ENCODE measurements at regions not wholly inside any gene's neighbourhood (a gene's known extent, or its start where the extent isn't known, plus 50 kb on each side); places are given as distances from the start of the nearest gene placed in this dataset.

DNA sequence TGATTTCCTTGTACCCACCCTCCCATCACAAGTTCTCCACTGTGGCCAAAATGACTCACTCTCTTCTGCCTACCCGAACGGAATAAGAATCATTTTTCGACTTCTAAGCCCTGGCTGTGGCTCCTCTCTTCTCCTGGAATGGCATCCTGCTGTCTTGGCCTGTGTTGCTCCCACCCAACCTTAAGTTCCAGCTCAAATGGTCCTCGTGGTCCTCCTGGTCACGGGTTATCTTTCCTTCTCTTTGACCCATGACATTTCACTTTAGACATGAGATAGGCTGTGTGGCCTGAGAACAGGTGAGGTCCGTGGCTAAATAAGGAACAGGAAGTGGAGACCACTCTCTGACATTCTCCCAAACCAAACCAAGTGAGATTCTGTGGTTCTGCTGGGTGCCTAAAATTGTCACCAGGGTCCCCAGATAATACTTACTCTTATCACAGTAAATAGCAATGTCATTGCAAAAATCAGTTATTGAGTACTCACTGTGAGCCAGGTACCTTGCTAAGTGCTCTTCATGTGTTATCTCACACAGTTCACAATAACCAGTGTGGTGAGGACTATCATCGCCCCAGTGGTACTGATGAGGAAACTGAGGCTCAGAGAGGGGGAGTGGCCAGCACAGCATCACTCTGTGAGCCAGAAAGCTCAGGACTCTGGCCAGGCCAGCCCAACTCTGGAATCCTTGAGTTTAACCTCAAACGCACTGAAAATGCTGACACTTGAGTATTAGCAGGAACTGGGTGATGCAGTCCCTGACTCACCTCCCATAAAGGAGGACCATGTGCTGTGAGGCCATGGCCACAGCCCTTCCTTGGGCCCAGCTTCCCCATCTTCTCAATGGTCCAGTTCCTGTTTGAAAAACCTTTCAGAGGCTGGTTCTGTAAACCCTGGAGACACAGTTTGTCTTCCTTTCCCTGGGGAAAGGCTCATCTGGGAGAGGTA is 74.8 kb upstream of the SIRPA start:
- Histone ChIP-seq H3K4me1 (peaks cover 12 to 18% of the 10 kb centered on the region in 2 donors), H3K27me3 (no peaks in the 10 kb centered on the region), H3K4me3 (no peak overlapping the region), H3K27ac (peak overlapping the region; percentile 94 to 95), H3K9me3 (peaks cover 5 to 10% of the 10 kb centered on the region in 2 donors), H3K36me3 (no peaks in the 10 kb centered on the region)
- DNase-seq (ENCODE audit: low spot score in 2 of 2) = no peak
- TF ChIP-seq, protein P1, sequence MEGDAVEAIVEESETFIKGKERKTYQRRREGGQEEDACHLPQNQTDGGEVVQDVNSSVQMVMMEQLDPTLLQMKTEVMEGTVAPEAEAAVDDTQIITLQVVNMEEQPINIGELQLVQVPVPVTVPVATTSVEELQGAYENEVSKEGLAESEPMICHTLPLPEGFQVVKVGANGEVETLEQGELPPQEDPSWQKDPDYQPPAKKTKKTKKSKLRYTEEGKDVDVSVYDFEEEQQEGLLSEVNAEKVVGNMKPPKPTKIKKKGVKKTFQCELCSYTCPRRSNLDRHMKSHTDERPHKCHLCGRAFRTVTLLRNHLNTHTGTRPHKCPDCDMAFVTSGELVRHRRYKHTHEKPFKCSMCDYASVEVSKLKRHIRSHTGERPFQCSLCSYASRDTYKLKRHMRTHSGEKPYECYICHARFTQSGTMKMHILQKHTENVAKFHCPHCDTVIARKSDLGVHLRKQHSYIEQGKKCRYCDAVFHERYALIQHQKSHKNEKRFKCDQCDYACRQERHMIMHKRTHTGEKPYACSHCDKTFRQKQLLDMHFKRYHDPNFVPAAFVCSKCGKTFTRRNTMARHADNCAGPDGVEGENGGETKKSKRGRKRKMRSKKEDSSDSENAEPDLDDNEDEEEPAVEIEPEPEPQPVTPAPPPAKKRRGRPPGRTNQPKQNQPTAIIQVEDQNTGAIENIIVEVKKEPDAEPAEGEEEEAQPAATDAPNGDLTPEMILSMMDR (IDR thresholded peaks at IDR 0.05) = no peak
- TF ChIP-seq POLR2A (IDR thresholded peaks at IDR 0.05) = no peak
- TF ChIP-seq POLR2AphosphoS5 (IDR thresholded peaks at IDR 0.05) = no peak
- intact Hi-C loops (cut with DNase I; ENCODE audit: low total_unique reads) = no loop called here

DNA sequence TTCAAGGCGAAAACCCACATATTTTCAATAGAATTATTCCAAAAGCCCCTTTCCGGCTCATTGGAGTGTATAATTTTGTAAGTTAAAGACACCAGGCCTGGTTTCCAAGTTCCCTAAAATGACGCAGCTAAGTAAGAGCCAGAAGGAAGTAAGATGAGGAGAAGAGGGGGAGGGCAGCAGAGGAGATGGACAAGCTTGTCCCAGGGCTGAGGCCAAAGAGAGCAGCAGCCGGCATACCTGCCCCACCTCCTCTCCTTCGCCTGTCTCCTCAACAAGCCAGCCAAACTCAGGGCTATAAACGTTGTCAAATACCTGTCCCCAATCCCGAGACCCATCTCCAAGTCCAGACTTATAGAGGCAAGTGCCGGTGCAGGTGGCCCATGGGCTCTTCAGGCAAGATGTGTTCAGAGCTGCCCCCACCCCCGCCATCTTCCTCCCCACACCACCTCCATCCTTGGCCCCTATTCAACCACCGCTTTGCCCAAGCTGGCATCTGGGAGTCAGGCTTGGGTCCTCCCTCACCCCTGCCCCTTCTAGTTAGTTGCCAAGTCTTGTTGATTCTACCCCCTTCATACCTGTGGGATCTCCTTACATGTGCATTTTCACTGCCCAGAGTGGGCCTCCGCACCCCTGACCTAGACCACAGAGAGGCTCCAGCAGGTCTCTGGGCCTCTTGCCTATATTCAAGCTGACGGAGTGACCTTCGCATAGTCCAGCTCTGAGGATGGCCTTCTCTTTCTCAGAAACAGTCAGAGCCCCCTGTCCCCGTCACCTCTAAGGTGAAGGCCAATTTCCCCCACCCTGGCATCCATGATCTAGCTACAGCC is 75.7 kb upstream of the SIRPA start:
- Histone ChIP-seq H3K27ac (peak overlapping the region; percentile 94 to 95), H3K36me3 (no peaks in the 10 kb centered on the region), H3K4me3 (no peak overlapping the region), H3K4me1 (peaks cover 14 to 18% of the 10 kb centered on the region in 2 donors), H3K9me3 (peaks cover 5 to 10% of the 10 kb centered on the region in 2 donors), H3K27me3 (no peaks in the 10 kb centered on the region)
- TF ChIP-seq, protein P1 (IDR thresholded peaks at IDR 0.05) = no peak
- TF ChIP-seq POLR2AphosphoS5 (IDR thresholded peaks at IDR 0.05) (no peak), POLR2A (IDR thresholded peaks at IDR 0.05) (no peak)
- no peak for DNase-seq (ENCODE audit: low spot score in 2 of 2)
- intact Hi-C loops (cut with DNase I; ENCODE audit: low total_unique reads) = no loop called here

DNA sequence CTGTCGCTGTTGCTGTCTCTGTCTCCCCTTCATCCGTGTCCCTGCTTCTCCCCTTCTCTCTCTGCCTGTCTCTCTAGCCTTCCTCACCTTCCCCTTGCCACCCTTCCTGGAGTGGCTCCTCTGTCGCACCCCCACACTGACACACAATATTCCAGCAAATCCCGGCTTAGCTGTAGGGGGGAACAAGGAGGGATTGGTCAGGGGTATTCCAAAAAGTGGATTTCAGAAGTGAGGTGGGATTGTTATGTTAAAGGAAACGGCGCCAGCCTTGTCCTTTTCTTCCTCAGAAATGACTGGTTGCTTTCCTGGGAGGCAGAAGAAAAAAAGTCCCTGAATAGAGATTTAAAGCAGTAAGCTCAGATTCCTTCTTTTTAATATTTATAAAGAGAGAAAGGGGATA is 76.3 kb upstream of the SIRPA start:
- Histone ChIP-seq H3K4me3 (no peak overlapping the region), H3K4me1 (peaks cover 14 to 18% of the 10 kb centered on the region in 2 donors), H3K27ac (peak overlapping the region; percentile 94 to 95), H3K36me3 (no peaks in the 10 kb centered on the region), H3K9me3 (peaks cover 5 to 9% of the 10 kb centered on the region in 2 donors), H3K27me3 (no peaks in the 10 kb centered on the region)
- TF ChIP-seq POLR2AphosphoS5 (IDR thresholded peaks at IDR 0.05) (no peak), POLR2A (IDR thresholded peaks at IDR 0.05) (no peak)
- TF ChIP-seq, protein P1 (IDR thresholded peaks at IDR 0.05) = no peak
- DNase-seq (ENCODE audit: low spot score in 2 of 2) = no peak
- intact Hi-C loops (cut with DNase I; ENCODE audit: low total_unique reads) = no loop called here

DNA sequence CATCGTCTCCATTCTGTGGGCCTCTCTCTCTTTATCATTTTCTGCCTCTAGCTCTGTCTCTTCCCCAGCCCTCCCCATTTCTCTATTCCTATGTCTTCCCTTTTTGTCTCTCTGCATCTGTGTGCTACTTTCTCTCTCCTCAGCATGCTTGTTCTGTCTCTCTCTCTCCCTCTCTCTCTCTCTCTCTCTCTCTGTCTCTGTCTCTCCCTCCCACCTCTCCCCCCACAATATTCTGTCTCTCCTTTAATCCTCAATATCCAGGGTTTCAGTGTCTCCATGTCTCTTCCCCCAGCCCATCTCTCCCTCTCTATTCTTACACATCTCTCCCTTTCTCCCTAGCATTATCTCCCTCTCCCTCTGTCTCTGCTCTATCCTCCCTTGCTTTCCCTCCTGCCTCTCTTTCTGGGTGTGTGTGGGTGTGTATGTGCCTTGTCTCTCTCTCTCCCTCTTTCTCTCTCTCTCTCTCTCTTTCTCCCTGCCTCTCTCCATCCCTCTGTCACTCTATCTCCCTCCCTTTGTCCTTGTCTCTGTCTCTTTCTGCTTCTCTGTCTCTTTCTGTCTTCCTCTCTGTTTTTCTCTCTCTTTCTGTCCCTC is 76.9 kb upstream of the SIRPA start:
- TF ChIP-seq, protein P1 (IDR thresholded peaks at IDR 0.05) = no peak
- TF ChIP-seq POLR2AphosphoS5 (IDR thresholded peaks at IDR 0.05) (no peak), POLR2A (IDR thresholded peaks at IDR 0.05) (no peak)
- no peaks in the 10 kb centered on the region for H3K36me3 ChIP-seq
- no peaks in the 10 kb centered on the region for H3K27me3 ChIP-seq
- peaks cover 14 to 23% of the 10 kb centered on the region in 2 donors for H3K4me1 ChIP-seq
- intact Hi-C loops (cut with DNase I; ENCODE audit: low total_unique reads) = no loop called here
- H3K27ac ChIP-seq = peak overlapping the region; percentile 94 to 95
- H3K9me3 ChIP-seq = peaks cover 4 to 5% of the 10 kb centered on the region in 2 donors
- no peak overlapping the region for H3K4me3 ChIP-seq
- DNase-seq (ENCODE audit: low spot score in 2 of 2) = no peak
